ENCODE measurements at regions not wholly inside any gene's neighbourhood (a gene's known extent, or its start where the extent isn't known, plus 50 kb on each side); places are given as distances from the start of the nearest gene placed in this dataset.

DNA sequence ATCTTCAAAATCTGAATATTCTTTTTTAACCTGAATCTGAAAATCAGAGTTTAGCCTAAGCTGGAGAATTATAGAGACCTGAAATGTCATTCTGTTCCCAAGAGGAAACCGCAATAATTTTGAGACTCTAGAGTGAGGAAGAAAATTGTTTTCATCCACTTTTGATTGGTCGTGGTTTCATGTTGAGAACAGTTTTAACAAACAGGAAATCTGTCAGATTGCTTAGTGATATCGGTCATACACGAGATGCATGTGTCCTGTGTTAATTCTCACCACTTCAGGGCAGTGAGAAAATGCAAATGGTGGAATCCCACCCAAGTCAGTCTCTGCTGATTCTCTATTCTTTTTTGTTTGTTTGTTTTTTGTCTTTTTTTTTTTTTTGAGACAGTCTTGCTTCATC is 1498.5 kb upstream of the TMEM132C start:
- ATAC-seq (ENCODE audit: insufficient read depth, low FRiP score) (no peak), DNase-seq (no peak)
- Histone ChIP-seq H3K27ac (ENCODE audit: low read depth in 1 of 2, low read length in 1 of 2) (no peak overlapping the region), H3K27me3 (ENCODE audit: control insufficient read depth in 3 of 3, insufficient read depth in 3 of 3, low read length in 2 of 3) (no peaks in the 10 kb centered on the region), H3K4me3 (no peak overlapping the region), H3K4me1 (ENCODE audit: control insufficient read depth in 5 of 5, insufficient read depth in 5 of 5, low read length in 5 of 5) (no peaks in the 10 kb centered on the region), H3K9me3 (ENCODE audit: control insufficient read depth in 4 of 4, insufficient read depth in 3 of 4, low read length in 3 of 4) (peaks cover 0 to 17% (median 4%) of the 10 kb centered on the region in 4 donors), H3K36me3 (ENCODE audit: control insufficient read depth in 4 of 4, insufficient read depth in 4 of 4, low read length in 4 of 4) (no peaks in the 10 kb centered on the region), H3K9ac (ENCODE audit: insufficient read depth in 1 of 2, low read length in 2 of 2) (no peak overlapping the region)
- TF ChIP-seq, protein P1, sequence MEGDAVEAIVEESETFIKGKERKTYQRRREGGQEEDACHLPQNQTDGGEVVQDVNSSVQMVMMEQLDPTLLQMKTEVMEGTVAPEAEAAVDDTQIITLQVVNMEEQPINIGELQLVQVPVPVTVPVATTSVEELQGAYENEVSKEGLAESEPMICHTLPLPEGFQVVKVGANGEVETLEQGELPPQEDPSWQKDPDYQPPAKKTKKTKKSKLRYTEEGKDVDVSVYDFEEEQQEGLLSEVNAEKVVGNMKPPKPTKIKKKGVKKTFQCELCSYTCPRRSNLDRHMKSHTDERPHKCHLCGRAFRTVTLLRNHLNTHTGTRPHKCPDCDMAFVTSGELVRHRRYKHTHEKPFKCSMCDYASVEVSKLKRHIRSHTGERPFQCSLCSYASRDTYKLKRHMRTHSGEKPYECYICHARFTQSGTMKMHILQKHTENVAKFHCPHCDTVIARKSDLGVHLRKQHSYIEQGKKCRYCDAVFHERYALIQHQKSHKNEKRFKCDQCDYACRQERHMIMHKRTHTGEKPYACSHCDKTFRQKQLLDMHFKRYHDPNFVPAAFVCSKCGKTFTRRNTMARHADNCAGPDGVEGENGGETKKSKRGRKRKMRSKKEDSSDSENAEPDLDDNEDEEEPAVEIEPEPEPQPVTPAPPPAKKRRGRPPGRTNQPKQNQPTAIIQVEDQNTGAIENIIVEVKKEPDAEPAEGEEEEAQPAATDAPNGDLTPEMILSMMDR (IDR thresholded peaks at IDR 0.05; ENCODE audit: control extremely low read depth, extremely low read depth) = no peak
- WGBS, 2 donors = 53 to 54% methylated on average over 4 of the region's 4 CpGs

- Histone ChIP-seq H3K27ac (ENCODE audit: low read depth in 1 of 2, low read length in 1 of 2) (no peak overlapping the region), H3K9ac (ENCODE audit: insufficient read depth in 1 of 2, low read length in 2 of 2) (no peak overlapping the region), H3K4me1 (ENCODE audit: control insufficient read depth in 5 of 5, insufficient read depth in 5 of 5, low read length in 5 of 5) (no peaks in the 10 kb centered on the region), H3K9me3 (ENCODE audit: control insufficient read depth in 4 of 4, insufficient read depth in 3 of 4, low read length in 3 of 4) (peaks cover 0 to 9% (median 1%) of the 10 kb centered on the region in 4 donors), H3K36me3 (ENCODE audit: control insufficient read depth in 4 of 4, insufficient read depth in 4 of 4, low read length in 4 of 4) (no peaks in the 10 kb centered on the region), H3K4me3 (no peak overlapping the region), H3K27me3 (ENCODE audit: control insufficient read depth in 3 of 3, insufficient read depth in 3 of 3, low read length in 2 of 3) (no peaks in the 10 kb centered on the region)
- TF ChIP-seq, protein P1 (IDR thresholded peaks at IDR 0.05; ENCODE audit: control extremely low read depth, extremely low read depth) = no peak
- DNase-seq = no peak
- WGBS, 2 donors = 52 to 68% methylated on average over 3 of the region's 3 CpGs
- ATAC-seq (ENCODE audit: insufficient read depth, low FRiP score) = no peak
These were observed 1496.8 kb upstream of the TMEM132C start for GRCh38 chr12:126770188-126770587.

- Histone ChIP-seq H3K36me3 (ENCODE audit: control insufficient read depth in 4 of 4, insufficient read depth in 4 of 4, low read length in 4 of 4) (no peaks in the 10 kb centered on the region), H3K9me3 (ENCODE audit: control insufficient read depth in 4 of 4, insufficient read depth in 3 of 4, low read length in 3 of 4) (peaks cover 0 to 2% (median 0%) of the 10 kb centered on the region in 4 donors), H3K27ac (ENCODE audit: low read depth in 1 of 2, low read length in 1 of 2) (no peak overlapping the region), H3K9ac (ENCODE audit: insufficient read depth in 1 of 2, low read length in 2 of 2) (no peak overlapping the region), H3K27me3 (ENCODE audit: control insufficient read depth in 3 of 3, insufficient read depth in 3 of 3, low read length in 2 of 3) (no peaks in the 10 kb centered on the region), H3K4me1 (ENCODE audit: control insufficient read depth in 5 of 5, insufficient read depth in 5 of 5, low read length in 5 of 5) (no peaks in the 10 kb centered on the region), H3K4me3 (no peak overlapping the region)
- DNase-seq (no peak), ATAC-seq (ENCODE audit: insufficient read depth, low FRiP score) (no peak)
- 70 to 82% methylated on average over 18 of the region's 18 CpGs for whole genome bisulfite sequencing, 2 donors
- TF ChIP-seq, protein P1 (IDR thresholded peaks at IDR 0.05; ENCODE audit: control extremely low read depth, extremely low read depth) = no peak
These were observed 1494.7 kb upstream of the TMEM132C start for GRCh38 chr12:126772171-126772864.

GRCh38 chr12:126773012-126773411 is 1494.0 kb upstream of the TMEM132C start:
- no peak overlapping the region for H3K4me3 ChIP-seq
- TF ChIP-seq, protein P1 (IDR thresholded peaks at IDR 0.05; ENCODE audit: control extremely low read depth, extremely low read depth) = no peak
- DNase-seq (no peak), ATAC-seq (ENCODE audit: insufficient read depth, low FRiP score) (no peak)
- H3K9ac ChIP-seq (ENCODE audit: insufficient read depth in 1 of 2, low read length in 2 of 2) = no peak overlapping the region
- no peaks in the 10 kb centered on the region for H3K9me3 ChIP-seq (ENCODE audit: control insufficient read depth in 4 of 4, insufficient read depth in 3 of 4, low read length in 3 of 4)
- no peaks in the 10 kb centered on the region for H3K36me3 ChIP-seq (ENCODE audit: control insufficient read depth in 4 of 4, insufficient read depth in 4 of 4, low read length in 4 of 4)
- H3K27ac ChIP-seq (ENCODE audit: low read depth in 1 of 2, low read length in 1 of 2) = no peak overlapping the region
- no peaks in the 10 kb centered on the region for H3K27me3 ChIP-seq (ENCODE audit: control insufficient read depth in 3 of 3, insufficient read depth in 3 of 3, low read length in 2 of 3)
- no peaks in the 10 kb centered on the region for H3K4me1 ChIP-seq (ENCODE audit: control insufficient read depth in 5 of 5, insufficient read depth in 5 of 5, low read length in 5 of 5)
- WGBS, 2 donors = 83 to 88% methylated on average over 5 of the region's 5 CpGs
